Inflammatory macrophage treated with lipopolysaccharide for 4 hours (primary cell): ENCODE measurements at regions not wholly inside any gene's neighbourhood (a gene's known extent, or its start where the extent isn't known, plus 50 kb on each side); places are given as distances from the start of the nearest gene placed in this dataset.
A peak's percentile ranks its signal among the peaks of the same experiment; 100 is the strongest.
"Not testable (repeated sequence)": the region's sequence is repeated elsewhere in the genome, so short reads cannot be mapped to it uniquely, and the experiment has no call there.

Experiments used
- DNase-seq: peaks from one replicate; pipeline ENCODE4 v3.0.0-alpha.2; 2020

DNA sequence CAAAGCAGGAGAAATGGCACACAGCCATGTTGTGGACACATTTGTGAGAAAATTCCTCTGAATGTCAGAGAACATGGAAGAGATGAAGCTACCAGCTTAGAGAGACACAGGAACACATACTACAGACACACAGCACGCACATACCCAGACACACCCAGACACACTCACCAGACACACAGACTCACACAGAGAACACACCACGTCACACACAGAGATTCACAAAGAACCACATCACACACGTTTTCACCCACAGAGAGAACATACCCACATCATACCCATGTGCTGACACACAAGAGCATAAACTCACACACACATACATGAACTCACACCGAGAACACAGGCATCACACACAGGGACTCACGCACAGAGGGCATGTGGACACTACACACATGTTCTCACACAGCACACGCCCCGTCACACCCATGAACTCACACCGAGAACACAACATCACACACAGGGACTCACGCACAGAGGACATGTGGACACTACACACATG is 124.9 kb downstream of the METRNL start:
- DNase-seq = no peak

DNA sequence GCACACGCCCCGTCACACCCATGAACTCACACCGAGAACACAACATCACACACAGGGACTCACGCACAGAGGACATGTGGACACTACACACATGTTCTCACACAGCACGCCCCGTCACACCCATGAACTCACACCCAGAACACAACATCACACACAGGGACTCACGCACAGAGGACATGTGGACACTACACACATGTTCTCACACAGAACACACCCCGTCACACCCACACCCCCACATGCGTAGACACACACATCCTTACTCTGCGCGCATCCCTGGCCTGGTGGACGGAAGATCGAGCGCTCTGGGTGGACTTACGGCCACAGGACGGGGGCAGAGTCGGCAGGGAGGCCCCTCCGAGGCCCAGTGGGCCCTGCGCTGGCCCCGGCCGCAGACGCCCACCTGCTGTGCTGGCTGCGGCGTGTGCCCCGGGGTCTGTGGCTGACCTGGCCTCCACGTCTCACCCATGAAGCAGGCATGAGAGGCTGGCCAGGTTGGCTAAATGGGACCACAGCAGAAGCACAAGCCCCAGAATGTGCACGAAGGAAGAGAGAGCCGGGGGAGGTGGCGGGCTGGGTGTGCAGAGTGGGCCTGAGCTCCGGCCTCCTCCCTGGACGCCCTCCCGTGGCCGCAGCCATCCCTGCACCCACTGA is 125.5 kb downstream of the METRNL start:
- DNase-seq = not testable (repeated sequence)

DNA sequence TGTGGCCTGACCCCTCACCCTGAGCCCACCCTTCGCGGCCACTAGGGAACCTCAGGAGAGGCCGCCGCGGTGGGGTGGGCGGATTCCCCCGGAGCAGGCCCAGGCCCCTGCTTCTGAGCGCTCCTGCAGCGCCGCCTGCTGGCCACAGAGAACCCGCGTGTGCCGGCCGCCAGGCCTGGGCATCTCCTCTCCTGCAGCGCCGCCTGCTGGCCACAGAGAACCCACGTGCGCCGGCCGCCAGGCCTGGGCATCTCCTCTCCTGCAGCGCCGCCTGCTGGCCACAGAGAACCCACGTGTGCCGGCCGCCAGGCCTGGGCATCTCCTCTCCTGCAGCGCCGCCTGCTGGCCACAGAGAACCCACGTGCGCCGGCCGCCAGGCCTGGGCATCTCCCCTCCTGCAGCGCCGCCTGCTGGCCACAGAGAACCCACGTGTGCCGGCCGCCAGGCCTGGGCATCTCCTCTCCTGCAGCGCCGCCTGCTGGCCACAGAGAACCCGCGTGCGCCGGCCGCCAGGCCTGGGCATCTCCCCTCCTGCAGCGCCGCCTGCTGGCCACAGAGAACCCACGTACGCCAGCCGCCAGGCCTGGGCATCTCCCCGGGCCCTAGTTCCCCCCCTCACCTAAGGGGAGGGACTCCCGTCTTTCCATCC is 126.1 kb downstream of the METRNL start:
- DNase-seq = not testable (repeated sequence)

DNA sequence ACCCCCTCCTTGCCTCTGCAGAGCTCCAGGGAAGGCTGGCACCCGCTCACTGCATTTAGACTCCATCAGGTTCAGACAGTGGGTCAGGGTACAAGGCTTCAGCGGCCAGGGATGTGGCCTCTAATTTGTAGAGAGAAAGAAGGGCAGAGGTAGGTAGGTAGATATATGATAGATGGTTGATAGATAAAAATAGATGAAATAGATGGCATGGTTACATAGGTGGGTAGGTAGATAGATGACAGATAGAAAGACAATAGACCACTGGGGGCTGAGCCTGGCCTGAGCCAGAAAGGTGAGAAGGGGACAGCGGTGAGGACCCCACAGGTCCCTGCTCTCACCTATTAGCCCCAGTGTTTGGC is 126.6 kb downstream of the METRNL start:
- DNase-seq = not testable (repeated sequence)

DNA sequence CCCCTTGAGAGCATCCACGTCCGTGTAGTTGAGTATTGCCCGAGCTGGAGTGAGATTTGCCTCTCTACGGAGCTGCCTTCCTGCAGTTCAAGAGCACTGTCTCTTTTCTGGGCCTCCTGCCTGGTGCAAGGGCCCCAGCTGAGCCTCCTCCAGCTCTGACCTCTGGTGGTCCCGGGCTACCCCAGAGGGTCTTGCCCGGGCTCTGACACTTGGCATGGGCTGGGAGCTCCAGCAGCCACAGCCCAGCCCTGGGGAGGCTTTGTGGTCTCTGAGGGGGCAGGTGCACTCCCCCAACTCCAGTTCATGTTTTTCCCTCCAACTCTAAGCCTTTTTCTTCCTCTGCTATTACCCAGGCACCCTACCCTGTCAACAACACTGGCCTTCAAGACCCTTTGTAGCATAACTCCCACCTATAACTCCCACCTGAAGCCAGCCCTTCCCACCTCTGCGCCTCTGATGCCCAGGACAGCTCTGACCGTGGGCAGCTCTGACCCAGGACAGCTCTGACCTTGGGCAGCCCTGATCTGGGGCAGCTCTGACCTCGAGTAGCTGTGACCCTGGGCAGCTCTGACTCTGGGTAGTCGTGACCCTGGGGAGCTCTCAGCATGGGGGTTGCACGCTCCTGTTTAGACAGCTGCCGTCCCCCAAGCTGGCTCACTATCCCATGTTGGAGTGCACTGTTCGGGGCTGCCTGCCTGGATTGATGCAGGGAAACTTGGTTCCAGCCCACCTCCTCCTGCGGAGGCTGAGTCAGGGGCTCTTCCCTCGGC is 127.6 kb downstream of the METRNL start:
- DNase-seq = not testable (repeated sequence)

DNA sequence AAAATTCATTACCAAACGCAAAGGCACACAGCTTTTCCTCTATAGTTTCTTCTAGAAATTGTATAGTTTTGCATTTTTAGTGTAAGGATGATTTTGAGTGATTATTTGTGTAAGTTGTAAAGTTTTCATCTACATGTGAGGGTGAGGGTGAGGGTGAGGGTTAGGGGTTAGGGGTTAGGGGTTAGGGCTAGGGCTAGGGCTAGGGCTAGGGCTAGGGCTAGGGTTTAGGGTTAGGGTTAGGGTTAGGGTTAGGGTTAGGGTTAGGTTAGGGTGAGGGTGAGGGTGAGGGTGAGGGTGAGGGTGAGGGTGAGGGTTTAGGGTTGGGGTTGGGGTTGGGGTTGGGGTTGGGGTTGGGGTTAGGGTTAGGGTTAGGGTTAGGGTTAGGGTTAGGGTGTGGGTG is 167.6 kb downstream of the METRNL start:
- peak; percentile 26 for DNase-seq
